ENCODE measurements at regions not wholly inside any gene's neighbourhood (a gene's known extent, or its start where the extent isn't known, plus 50 kb on each side); places are given as distances from the start of the nearest gene placed in this dataset.

- TF ChIP-seq CTCF (IDR thresholded peaks at IDR 0.05), result no peak
- TF ChIP-seq POLR2A (IDR thresholded peaks at IDR 0.05), result no peak
Observed at GRCh38 chr9:79377339-79377855, 194.4 kb upstream of the TLE4 start.
